K562 (cell line): ENCODE measurements at regions not wholly inside any gene's neighbourhood (a gene's known extent, or its start where the extent isn't known, plus 50 kb on each side); places are given as distances from the start of the nearest gene placed in this dataset.

Experiments used
- ATF3 ChIP-seq, 2 experiments: fragments of 450-650 bp in 1 of 2; sonication (generic) in 1 of 2; formaldehyde crosslinking in 1 of 2; IDR thresholded peaks in 1 of 2; conservative IDR thresholded peaks in 1 of 2; 2 replicates each; pipeline versions ENCODE4 v1.6.1 to v1.8.1; 2016 to 2023; ENCODE audit warnings: mild to moderate bottlenecking in 2 of 2, moderate library complexity in 2 of 2, inconsistent platforms in 1 of 2, missing genetic modification reagents in 1 of 2
- CBX5 ChIP-seq: IDR thresholded peaks from 2 replicates; pipeline ENCODE4 v1.6.1; 2014; ENCODE audit warnings: low read depth, borderline replicate concordance
- HDAC1 ChIP-seq, 2 experiments: fragments of 450-650 bp; IDR thresholded peaks; 2 replicates each; pipeline ENCODE4 v1.6.1; 2016 to 2017; ENCODE audit warnings: inconsistent platforms in 1 of 2, mild to moderate bottlenecking in 1 of 2, moderate library complexity in 1 of 2
- REST ChIP-seq, 2 experiments: fragments of 450-650 bp; formaldehyde crosslinking in 1 of 2; IDR thresholded peaks; 2 replicates each; pipeline versions ENCODE4 v1.4.0 to v1.6.1; 2014 to 2020; ENCODE audit warnings: mild to moderate bottlenecking in 2 of 2, borderline replicate concordance in 1 of 2, low read depth in 1 of 2
- RNF219 ChIP-seq: fragments of 250-450 bp; sonication (Bioruptor Pico); IDR thresholded peaks from 2 replicates; pipeline ENCODE4 v1.5.0; 2022; ENCODE audit warnings: mild to moderate bottlenecking
- SMC3 ChIP-seq: conservative IDR thresholded peaks from 2 replicates; pipeline ENCODE4 v1.6.1; 2011; ENCODE audit warnings: low read depth, low read length, improper control_type of control experiment; ENCODE audit not compliant: insufficient read depth

DNA sequence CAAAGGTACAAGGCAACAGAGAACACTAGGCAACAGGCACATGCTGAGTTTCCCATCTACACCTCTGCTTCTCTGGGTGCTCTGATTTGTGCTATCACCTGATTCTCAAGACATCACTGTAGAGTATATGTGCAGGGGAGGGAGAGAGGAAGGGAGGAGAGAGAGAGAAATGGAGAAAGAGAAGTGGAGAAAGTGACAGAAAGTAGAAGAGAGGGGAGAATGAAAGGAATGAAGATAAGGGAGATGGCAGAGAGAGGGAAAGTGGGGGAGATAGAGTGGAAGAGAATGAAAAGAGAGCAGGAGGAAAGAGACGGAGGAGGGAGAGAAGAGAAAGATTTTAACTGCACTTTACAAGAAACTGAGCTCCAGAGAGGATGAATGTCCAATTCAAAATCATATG, 340.7 kb upstream of the CDH5 start:
- TF ChIP-seq SMC3 = no peak
- no peak for TF ChIP-seq ATF3 (IDR thresholded peaks at IDR 0.05)
- no peak for TF ChIP-seq ATF3 (CRISPR knock-in tag; conservative IDR thresholded peaks at IDR 0.05)
- TF ChIP-seq CBX5 = no peak
- TF ChIP-seq REST (IDR thresholded peaks at IDR 0.05; ENCODE audit: borderline replicate concordance) = no peak
- no peak for TF ChIP-seq REST (CRISPR knock-in tag; IDR thresholded peaks at IDR 0.05; ENCODE audit: low read depth)
- TF ChIP-seq RNF219 (CRISPR knock-in tag) = no peak
- TF ChIP-seq HDAC1 (IDR thresholded peaks at IDR 0.05) = no peak
